Activated T-helper 17 cell treated with anti-CD3 and anti-CD28 coated beads, Interleukin-2, amount 50 U/mL, for 72 hours (primary cell): ENCODE measurements at regions not wholly inside any gene's neighbourhood (a gene's known extent, or its start where the extent isn't known, plus 50 kb on each side); places are given as distances from the start of the nearest gene placed in this dataset.

ENCODE experiments used
- ATAC-seq: fragments of 150-1000 bp; cut with Tn5 transposase; replicated peaks from 2 replicates; pipeline ENCODE4 v1.10.0; 2021; ENCODE audit warnings: mild to moderate bottlenecking, moderate library complexity
- H3K27ac Mint-ChIP-seq: one replicate; pipeline ENCODE4 v1.8.0; 2022; ENCODE audit warnings: mixed read lengths
- H3K27me3 Mint-ChIP-seq: one replicate; pipeline ENCODE4 v1.8.0; 2022; ENCODE audit warnings: mixed read lengths
- H3K36me3 Mint-ChIP-seq: one replicate; pipeline ENCODE4 v1.8.0; 2022; ENCODE audit warnings: low read depth, mild to moderate bottlenecking, mixed read lengths
- H3K4me1 Mint-ChIP-seq: one replicate; pipeline ENCODE4 v1.8.0; 2022; ENCODE audit warnings: mixed read lengths
- H3K4me3 Mint-ChIP-seq: one replicate; pipeline ENCODE4 v1.8.0; 2022; ENCODE audit warnings: mild to moderate bottlenecking, mixed read lengths
- H3K9me3 Mint-ChIP-seq: one replicate; pipeline ENCODE4 v1.8.0; 2022; ENCODE audit warnings: mixed read lengths

- Mint-ChIP-seq H3K9me3 (no peaks in the 10 kb centered on the region), H3K4me3 (no peak overlapping the region), H3K36me3 (no peaks in the 10 kb centered on the region), H3K27me3 (peaks cover 7% of the 10 kb centered on the region), H3K4me1 (peaks cover 6% of the 10 kb centered on the region), H3K27ac (no peak overlapping the region)
- ATAC-seq: peak; percentile 65
Measured at GRCh38 chr10:31146491-31147209, 115.0 kb upstream of the ZNF438 start.

- Mint-ChIP-seq H3K27ac (no peak overlapping the region), H3K4me1 (peaks cover 6% of the 10 kb centered on the region), H3K36me3 (no peaks in the 10 kb centered on the region), H3K4me3 (no peak overlapping the region), H3K27me3 (peaks cover 7% of the 10 kb centered on the region), H3K9me3 (no peaks in the 10 kb centered on the region)
- ATAC-seq: peak; percentile 76
Measured at GRCh38 chr10:31147210-31147608, 115.5 kb upstream of the ZNF438 start.

- peaks cover 7% of the 10 kb centered on the region for H3K27me3 Mint-ChIP-seq
- H3K9me3 Mint-ChIP-seq: no peaks in the 10 kb centered on the region
- peaks cover 6% of the 10 kb centered on the region for H3K4me1 Mint-ChIP-seq
- H3K36me3 Mint-ChIP-seq: no peaks in the 10 kb centered on the region
- H3K27ac Mint-ChIP-seq: no peak overlapping the region
- no peak for ATAC-seq
- no peak overlapping the region for H3K4me3 Mint-ChIP-seq
Measured at GRCh38 chr10:31148951-31149350, 117.3 kb upstream of the ZNF438 start.

GRCh38 chr10:31149835-31150512, 118.3 kb upstream of the ZNF438 start:
- ATAC-seq: no peak
- H3K4me3 Mint-ChIP-seq: no peak overlapping the region
- H3K36me3 Mint-ChIP-seq: no peaks in the 10 kb centered on the region
- no peaks in the 10 kb centered on the region for H3K9me3 Mint-ChIP-seq
- peaks cover 6% of the 10 kb centered on the region for H3K4me1 Mint-ChIP-seq
- H3K27me3 Mint-ChIP-seq: peaks cover 7% of the 10 kb centered on the region
- H3K27ac Mint-ChIP-seq: no peak overlapping the region

GRCh38 chr10:31151301-31151700, 119.6 kb upstream of the ZNF438 start:
- Mint-ChIP-seq H3K4me3 (no peak overlapping the region), H3K27ac (no peak overlapping the region), H3K9me3 (no peaks in the 10 kb centered on the region), H3K27me3 (peaks cover under 1% of the 10 kb centered on the region), H3K4me1 (peaks cover 6% of the 10 kb centered on the region), H3K36me3 (no peaks in the 10 kb centered on the region)
- no peak for ATAC-seq

- no peak for ATAC-seq
- no peaks in the 10 kb centered on the region for H3K27me3 Mint-ChIP-seq
- H3K9me3 Mint-ChIP-seq: no peaks in the 10 kb centered on the region
Measured at GRCh38 chr10:31152421-31153135, 120.9 kb upstream of the ZNF438 start.

GRCh38 chr10:31153161-31153560, 121.5 kb upstream of the ZNF438 start:
- Mint-ChIP-seq H3K9me3 (no peaks in the 10 kb centered on the region), H3K27ac (no peak overlapping the region), H3K4me3 (no peak overlapping the region), H3K36me3 (no peaks in the 10 kb centered on the region), H3K27me3 (no peaks in the 10 kb centered on the region), H3K4me1 (no peaks in the 10 kb centered on the region)
- no peak for ATAC-seq

More at GRCh38 chr10:31152421-31153135, 120.9 kb upstream of the ZNF438 start:
- Mint-ChIP-seq H3K4me1 (no peaks in the 10 kb centered on the region), H3K36me3 (no peaks in the 10 kb centered on the region), H3K4me3 (no peak overlapping the region), H3K27ac (no peak overlapping the region)

- no peak for ATAC-seq
- no peaks in the 10 kb centered on the region for H3K4me1 Mint-ChIP-seq
Measured at GRCh38 chr10:31153692-31154091, 122.0 kb upstream of the ZNF438 start.

GRCh38 chr10:31154996-31155395, 123.3 kb upstream of the ZNF438 start:
- Mint-ChIP-seq H3K36me3 (no peaks in the 10 kb centered on the region), H3K9me3 (no peaks in the 10 kb centered on the region), H3K4me3 (no peak overlapping the region), H3K27me3 (no peaks in the 10 kb centered on the region), H3K27ac (no peak overlapping the region), H3K4me1 (no peaks in the 10 kb centered on the region)
- no peak for ATAC-seq

More at GRCh38 chr10:31153692-31154091, 122.0 kb upstream of the ZNF438 start:
- Mint-ChIP-seq H3K36me3 (no peaks in the 10 kb centered on the region), H3K27me3 (no peaks in the 10 kb centered on the region), H3K27ac (no peak overlapping the region), H3K9me3 (no peaks in the 10 kb centered on the region), H3K4me3 (no peak overlapping the region)

GRCh38 chr10:31157123-31158010, 125.7 kb upstream of the ZNF438 start:
- H3K9me3 Mint-ChIP-seq: no peaks in the 10 kb centered on the region
- H3K36me3 Mint-ChIP-seq: no peaks in the 10 kb centered on the region
- H3K27me3 Mint-ChIP-seq: no peaks in the 10 kb centered on the region
- H3K4me3 Mint-ChIP-seq: no peak overlapping the region
- no peak overlapping the region for H3K27ac Mint-ChIP-seq
- no peak for ATAC-seq
- H3K4me1 Mint-ChIP-seq: no peaks in the 10 kb centered on the region

GRCh38 chr10:31158011-31158658, 126.5 kb upstream of the ZNF438 start:
- H3K27me3 Mint-ChIP-seq: no peaks in the 10 kb centered on the region
- H3K9me3 Mint-ChIP-seq: no peaks in the 10 kb centered on the region
- H3K4me3 Mint-ChIP-seq: no peak overlapping the region
- H3K36me3 Mint-ChIP-seq: no peaks in the 10 kb centered on the region
- no peak for ATAC-seq
- H3K27ac Mint-ChIP-seq: no peak overlapping the region
- H3K4me1 Mint-ChIP-seq: no peaks in the 10 kb centered on the region

GRCh38 chr10:31166606-31167005, 134.9 kb upstream of the ZNF438 start:
- peaks cover 4% of the 10 kb centered on the region for H3K9me3 Mint-ChIP-seq
- ATAC-seq: no peak
- no peak overlapping the region for H3K27ac Mint-ChIP-seq
- H3K27me3 Mint-ChIP-seq: peaks cover 4% of the 10 kb centered on the region
- H3K4me1 Mint-ChIP-seq: no peaks in the 10 kb centered on the region
- no peaks in the 10 kb centered on the region for H3K36me3 Mint-ChIP-seq
- no peak overlapping the region for H3K4me3 Mint-ChIP-seq

- peaks cover 10% of the 10 kb centered on the region for H3K9me3 Mint-ChIP-seq
- H3K27me3 Mint-ChIP-seq: peaks cover 11% of the 10 kb centered on the region
- no peaks in the 10 kb centered on the region for H3K4me1 Mint-ChIP-seq
- H3K4me3 Mint-ChIP-seq: no peak overlapping the region
- H3K36me3 Mint-ChIP-seq: no peaks in the 10 kb centered on the region
- ATAC-seq: no peak
- H3K27ac Mint-ChIP-seq: no peak overlapping the region
Measured at GRCh38 chr10:31170636-31171035, 139.0 kb upstream of the ZNF438 start.
